LoVo (cell line): ENCODE measurements at regions not wholly inside any gene's neighbourhood (a gene's known extent, or its start where the extent isn't known, plus 50 kb on each side); places are given as distances from the start of the nearest gene placed in this dataset.
"Not testable (repeated sequence)": the region's sequence is repeated elsewhere in the genome, so short reads cannot be mapped to it uniquely, and the experiment has no call there.

Experiments
- DNase-seq: peaks from one replicate; pipeline ENCODE4 v3.0.0-alpha.2; 2016; ENCODE audit warnings: low spot score

GRCh38 chr7:32223071-32223650 lies 153.0 kb upstream of the PDE1C start:
- no peak for DNase-seq

GRCh38 chr7:32222251-32222900 lies 152.2 kb upstream of the PDE1C start:
- no peak for DNase-seq

GRCh38 chr7:32221736-32222135 lies 151.5 kb upstream of the PDE1C start:
- no peak for DNase-seq

- DNase-seq = no peak
Observed at GRCh38 chr7:32221056-32221455, 150.8 kb upstream of the PDE1C start.

- not testable (repeated sequence) for DNase-seq
Observed at GRCh38 chr7:32219831-32220230, 149.6 kb upstream of the PDE1C start.

GRCh38 chr7:32219416-32219815 lies 149.2 kb upstream of the PDE1C start:
- no peak for DNase-seq

GRCh38 chr7:32218741-32219288 lies 148.6 kb upstream of the PDE1C start:
- no peak for DNase-seq

GRCh38 chr7:32218154-32218467 lies 147.9 kb upstream of the PDE1C start:
- DNase-seq = no peak

- DNase-seq = no peak
Observed at GRCh38 chr7:32217341-32218153, 147.3 kb upstream of the PDE1C start.

GRCh38 chr7:32216759-32217158 lies 146.6 kb upstream of the PDE1C start:
- DNase-seq = no peak

GRCh38 chr7:32215697-32216096 lies 145.5 kb upstream of the PDE1C start:
- no peak for DNase-seq

- DNase-seq = no peak
Observed at GRCh38 chr7:32214913-32215312, 144.7 kb upstream of the PDE1C start.

GRCh38 chr7:32212321-32212720 lies 142.1 kb upstream of the PDE1C start:
- no peak for DNase-seq

- no peak for DNase-seq
Observed at GRCh38 chr7:32206987-32207386, 136.8 kb upstream of the PDE1C start.

GRCh38 chr7:32206488-32206887 lies 136.3 kb upstream of the PDE1C start:
- DNase-seq = no peak

GRCh38 chr7:32205298-32205824 lies 135.2 kb upstream of the PDE1C start:
- not testable (repeated sequence) for DNase-seq

GRCh38 chr7:32204361-32205018 lies 134.3 kb upstream of the PDE1C start:
- peak; percentile 79 for DNase-seq

- DNase-seq = no peak
Observed at GRCh38 chr7:32200646-32201045, 130.4 kb upstream of the PDE1C start.

GRCh38 chr7:32194537-32194936 lies 124.3 kb upstream of the PDE1C start:
- no peak for DNase-seq

GRCh38 chr7:32191305-32191704 lies 121.1 kb upstream of the PDE1C start:
- no peak for DNase-seq

- no peak for DNase-seq
Observed at GRCh38 chr7:32179567-32179966, 109.4 kb upstream of the PDE1C start.

GRCh38 chr7:32178677-32179366 lies 108.6 kb upstream of the PDE1C start:
- no peak for DNase-seq
